ENCODE measurements at regions not wholly inside any gene's neighbourhood (a gene's known extent, or its start where the extent isn't known, plus 50 kb on each side); places are given as distances from the start of the nearest gene placed in this dataset.

- no peak for DNase-seq
Measured at GRCh38 chr1:209503196-209503595, 80.3 kb upstream of the CAMK1G start.

- DNase-seq: no peak
Measured at GRCh38 chr1:209504571-209504970, 78.9 kb upstream of the CAMK1G start.

DNA sequence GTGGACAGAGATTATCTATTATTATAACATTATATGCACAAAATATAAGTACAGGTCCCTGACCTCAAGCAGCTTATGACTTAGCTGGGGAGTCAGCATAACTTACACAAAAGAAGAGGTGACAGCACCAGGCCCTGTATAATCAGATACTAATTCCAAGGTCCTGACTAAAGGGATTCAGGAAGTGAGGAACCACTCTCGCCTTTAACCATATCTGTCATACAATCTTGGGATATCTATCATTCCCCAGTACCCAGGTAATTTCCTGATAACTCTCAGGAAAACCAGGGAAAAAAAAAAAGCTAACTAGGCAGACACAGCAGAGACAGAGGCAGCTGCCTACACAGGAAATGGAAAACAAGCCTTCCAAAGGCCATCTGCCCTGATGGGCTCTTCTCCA is 78.5 kb upstream of the CAMK1G start:
- no peak for DNase-seq

DNA sequence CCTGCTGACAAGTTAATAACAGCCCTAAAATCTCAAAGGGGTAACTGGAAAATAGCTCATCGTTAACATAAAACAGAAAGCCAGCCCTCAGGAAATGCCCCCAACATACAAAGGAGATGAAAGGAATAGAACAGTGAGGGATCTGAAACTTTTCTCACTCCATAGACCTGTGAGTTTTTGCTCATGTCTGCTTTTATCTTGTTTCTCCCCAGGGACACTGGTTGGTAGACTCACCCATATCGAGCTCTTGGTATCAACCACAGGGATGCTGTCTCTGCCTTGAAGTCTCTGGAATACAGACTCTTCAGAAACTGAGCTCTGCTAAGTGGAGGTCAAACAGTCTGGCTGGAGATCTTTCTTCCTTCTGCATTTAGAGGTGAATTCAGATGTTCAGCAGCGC is 77.4 kb upstream of the CAMK1G start:
- no peak for DNase-seq

- DNase-seq: peak in 1 of 2 experiments; percentile 43
Measured at GRCh38 chr1:209509039-209509438, 74.5 kb upstream of the CAMK1G start.

DNA sequence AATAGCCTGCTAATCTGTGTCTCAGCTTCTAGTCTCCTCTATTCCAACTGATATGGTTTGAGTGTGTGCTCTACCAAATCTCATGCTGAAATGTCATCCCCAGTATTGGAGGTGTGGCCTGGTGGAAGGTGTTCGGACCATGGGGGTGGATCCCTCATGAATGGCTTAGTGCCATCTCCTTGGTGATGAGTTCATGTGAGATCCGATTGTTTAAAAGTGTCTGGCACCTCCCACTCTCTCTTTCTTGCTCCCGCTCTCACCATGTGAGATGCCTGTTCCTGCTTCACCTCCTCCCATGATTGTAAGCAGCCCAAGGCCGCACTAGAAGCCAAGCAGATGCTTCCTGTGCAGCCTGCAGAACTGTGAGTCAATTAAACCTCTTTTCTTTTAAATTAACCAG is 73.5 kb upstream of the CAMK1G start:
- no peak for DNase-seq

DNA sequence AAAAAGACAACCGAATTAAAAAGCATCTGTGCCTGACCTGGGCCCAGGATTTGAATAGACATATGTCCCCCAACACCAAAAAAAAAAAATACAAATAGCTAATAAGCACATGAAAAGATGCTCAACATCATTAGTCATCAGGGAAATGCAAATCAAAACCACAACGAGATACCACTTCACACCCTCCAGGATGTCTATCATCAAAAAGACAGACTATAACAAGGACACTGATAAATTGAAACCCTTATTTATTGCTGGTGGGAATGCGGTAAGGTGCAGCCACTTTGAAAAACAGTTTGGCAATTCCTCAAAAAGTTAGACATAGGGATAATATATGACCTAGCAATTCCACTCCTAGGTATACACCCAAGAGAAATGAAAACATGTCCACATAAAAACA is 72.3 kb upstream of the CAMK1G start:
- DNase-seq: no peak

- no peak for DNase-seq
Measured at GRCh38 chr1:209512821-209513220, 70.7 kb upstream of the CAMK1G start.

GRCh38 chr1:209513226-209513625 is 70.3 kb upstream of the CAMK1G start:
- DNase-seq: peak; percentile 27 to 53

DNA sequence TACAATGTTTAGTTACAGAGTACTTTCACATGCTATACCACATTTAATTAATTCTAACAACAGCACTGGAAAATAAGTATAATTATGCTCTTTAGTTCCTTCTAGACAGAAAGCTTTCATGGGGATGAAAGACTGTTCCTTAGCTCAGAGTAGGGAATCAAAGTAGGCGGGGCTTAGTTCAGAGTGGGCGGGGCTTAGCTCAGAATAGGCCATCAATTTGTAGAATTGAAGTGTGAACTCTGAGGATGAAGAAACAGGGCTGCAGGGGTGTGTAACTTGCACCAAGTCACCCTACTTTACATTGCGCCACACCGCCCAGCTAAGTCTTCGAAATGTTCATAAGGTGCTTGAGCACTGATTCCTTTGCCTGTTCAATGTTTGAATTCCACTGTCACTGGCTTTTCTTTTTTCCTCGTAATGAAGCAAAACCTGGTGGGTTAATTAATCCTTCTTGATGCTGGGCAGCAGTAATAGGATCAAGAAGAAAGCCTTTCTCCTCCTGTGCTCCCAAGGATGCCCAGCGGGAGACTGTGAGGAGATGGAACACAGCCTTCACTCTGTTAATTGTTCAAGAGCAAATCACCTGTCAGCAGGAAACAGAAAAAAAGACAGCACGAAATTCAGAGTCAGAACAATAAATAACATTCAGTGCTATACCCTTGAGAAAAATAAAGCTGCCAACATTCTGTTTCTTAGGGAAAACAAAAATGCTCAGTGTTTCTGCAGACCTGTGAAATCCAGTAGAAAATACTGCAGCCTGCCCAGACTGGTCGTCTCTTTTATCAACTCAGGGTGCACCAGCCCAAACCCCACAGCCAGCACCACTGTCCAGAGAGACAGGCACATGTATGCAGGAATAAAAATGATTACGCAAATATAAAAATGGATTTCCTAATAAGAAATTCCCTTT is 66.5 kb upstream of the CAMK1G start:
- no peak for DNase-seq

DNA sequence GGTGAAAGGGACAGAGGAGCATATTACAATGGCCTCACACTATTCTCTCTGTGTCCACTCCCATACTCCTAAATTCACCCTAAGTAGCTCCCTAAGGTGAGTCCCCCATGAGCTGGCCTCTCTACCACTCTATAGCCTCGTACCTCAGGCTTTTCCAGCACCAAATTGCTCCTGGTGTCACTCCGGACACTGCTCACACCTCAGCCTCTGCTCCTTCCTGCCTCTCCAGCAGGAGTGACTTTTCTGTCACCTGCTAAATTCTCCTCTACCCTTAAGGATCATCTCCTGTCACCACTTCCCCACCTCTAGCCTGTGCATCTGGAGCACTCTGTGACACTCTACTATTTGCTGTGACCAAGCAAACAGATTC is 65.8 kb upstream of the CAMK1G start:
- DNase-seq: no peak

DNA sequence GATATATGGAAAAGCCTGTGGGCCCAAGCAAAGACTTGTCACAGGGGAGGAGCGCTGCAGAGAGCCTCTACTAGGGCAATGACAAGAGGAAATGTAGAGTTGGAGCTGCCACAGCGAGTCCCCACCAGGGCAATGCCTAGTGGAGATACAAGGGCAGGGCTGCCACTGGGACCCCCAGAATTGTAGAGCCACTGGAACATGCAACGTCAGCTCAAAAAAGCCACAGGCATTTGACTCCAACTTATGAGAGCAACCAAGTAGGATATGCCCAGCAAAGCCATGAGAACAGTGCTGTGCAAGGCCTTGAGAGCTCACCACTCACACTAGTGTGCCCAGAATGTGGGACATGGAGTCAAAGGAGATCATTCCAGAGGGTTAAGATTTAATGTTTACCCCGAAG is 63.7 kb upstream of the CAMK1G start:
- no peak for DNase-seq

GRCh38 chr1:209522826-209523225 is 60.7 kb upstream of the CAMK1G start:
- no peak for DNase-seq

- DNase-seq: no peak
Measured at GRCh38 chr1:209526137-209526536, 57.4 kb upstream of the CAMK1G start.

DNA sequence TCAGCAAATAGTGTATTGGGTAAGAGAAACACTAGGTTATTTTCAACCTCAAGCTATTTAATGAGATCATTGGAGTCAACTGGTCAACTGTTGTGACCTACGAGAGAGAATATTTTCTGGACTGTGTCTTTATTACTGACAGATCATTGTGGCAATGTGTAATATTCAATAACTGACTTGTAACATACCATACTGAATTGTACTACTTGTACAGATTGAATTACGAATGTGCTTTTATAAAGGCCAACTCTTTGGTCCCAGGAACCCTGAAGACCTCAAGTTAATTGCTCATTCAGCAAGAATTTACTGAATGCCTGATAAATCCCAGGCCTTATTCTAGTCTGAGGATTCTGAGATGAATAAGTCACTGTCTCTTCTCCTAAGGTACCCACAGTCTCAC is 56.1 kb upstream of the CAMK1G start:
- no peak for DNase-seq

- DNase-seq: peak; percentile 2 to 30
Measured at GRCh38 chr1:209527993-209528717, 55.4 kb upstream of the CAMK1G start.

DNA sequence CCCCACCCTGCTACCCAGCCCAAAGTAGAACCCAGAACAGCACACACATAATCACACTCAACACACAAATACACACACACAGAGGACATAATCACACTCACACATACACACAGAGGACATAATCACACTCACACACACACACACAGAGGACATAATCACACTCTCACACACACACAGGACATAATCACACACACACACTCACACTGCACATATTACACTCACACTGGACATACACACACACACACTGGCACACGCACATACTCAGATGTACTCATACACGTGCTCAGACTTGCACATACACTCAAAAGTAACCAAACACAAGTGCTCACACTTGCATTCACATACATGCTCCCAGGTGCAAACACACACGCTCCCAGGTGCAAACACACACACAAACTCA is 54.3 kb upstream of the CAMK1G start:
- DNase-seq: no peak

GRCh38 chr1:209531006-209531405 is 52.5 kb upstream of the CAMK1G start:
- DNase-seq: no peak

DNA sequence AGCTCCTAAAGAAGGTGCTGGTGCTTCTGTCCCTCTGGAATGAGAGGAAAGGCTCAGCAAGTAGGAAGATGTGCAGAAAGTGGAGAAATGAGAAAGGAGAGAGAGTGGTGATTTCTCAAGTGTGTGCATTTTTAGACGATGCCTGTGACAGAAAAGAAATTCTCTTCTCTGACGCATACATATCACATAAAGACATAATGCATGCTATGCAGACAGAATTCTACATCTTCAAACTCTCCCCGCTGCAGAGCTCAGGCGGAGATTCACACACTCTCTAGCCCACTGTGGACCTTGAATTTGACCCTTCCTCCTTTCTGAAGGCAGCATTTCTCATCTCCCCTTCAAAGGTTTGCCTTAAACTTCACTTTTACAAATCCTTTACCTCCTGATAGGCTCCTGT is 52.0 kb upstream of the CAMK1G start:
- DNase-seq: no peak

Data from NCI-H526 (cell line).